MM.1S (cell line): ENCODE measurements at regions not wholly inside any gene's neighbourhood (a gene's known extent, or its start where the extent isn't known, plus 50 kb on each side); places are given as distances from the start of the nearest gene placed in this dataset.

Experiments
- DNase-seq: peaks from one replicate; pipeline ENCODE4 v3.0.0-alpha.2; 2015
- H2AFZ ChIP-seq: fragments of 300-600 bp; sonication (generic); 2 replicates; pipeline ENCODE4 v1.6.0; 2016; ENCODE audit warnings: antibody characterized with exemption, low read length
- H3F3A ChIP-seq: fragments of 300-600 bp; sonication (generic); 2 replicates; pipeline ENCODE4 v1.6.1; 2016; ENCODE audit warnings: mild to moderate bottlenecking, antibody characterized with exemption, low read length, moderate library complexity, mixed read lengths; ENCODE audit not compliant: insufficient read depth
- H3K27ac ChIP-seq: fragments of 300-600 bp; sonication (generic); 2 replicates; pipeline ENCODE4 v1.5.1; 2016; ENCODE audit warnings: mild to moderate bottlenecking, low read length
- H3K27me3 ChIP-seq: fragments of 300-600 bp; sonication (generic); replicated peaks from 2 replicates; pipeline ENCODE4 v1.6.0; 2016; ENCODE audit warnings: low read length; ENCODE audit not compliant: insufficient read depth
- H3K36me3 ChIP-seq: fragments of 300-600 bp; sonication (generic); replicated peaks from 2 replicates; pipeline ENCODE4 v1.6.1; 2016; ENCODE audit warnings: mild to moderate bottlenecking, low read length, mixed read lengths; ENCODE audit not compliant: insufficient read depth
- H3K4me1 ChIP-seq: fragments of 300-600 bp; sonication (generic); 2 replicates; pipeline ENCODE4 v1.6.1; 2016; ENCODE audit warnings: low read length, mixed read lengths
- H3K4me2 ChIP-seq: fragments of 300-600 bp; sonication (generic); 2 replicates; pipeline ENCODE4 v1.6.0; 2016; ENCODE audit warnings: low read depth, low read length
- H3K4me3 ChIP-seq: fragments of 300-600 bp; sonication (generic); 2 replicates; pipeline ENCODE4 v1.5.1; 2016; ENCODE audit warnings: low read length, mixed read lengths
- H3K79me2 ChIP-seq: fragments of 300-600 bp; sonication (generic); 2 replicates; pipeline ENCODE4 v1.6.1; 2016; ENCODE audit warnings: mixed run types, low read length, mixed read lengths
- H3K9ac ChIP-seq: fragments of 300-600 bp; sonication (generic); 2 replicates; pipeline ENCODE4 v1.6.1; 2016; ENCODE audit warnings: low read length, mixed read lengths
- H3K9me2 ChIP-seq: fragments of 300-600 bp; sonication (generic); replicated peaks from 2 replicates; pipeline ENCODE4 v1.6.1; 2016; ENCODE audit warnings: mild to moderate bottlenecking, low read length, mixed read lengths; ENCODE audit not compliant: insufficient read depth
- H3K9me3 ChIP-seq: fragments of 300-600 bp; sonication (generic); replicated peaks from 2 replicates; pipeline ENCODE4 v1.6.1; 2016; ENCODE audit warnings: mild to moderate bottlenecking, low read length, mixed read lengths; ENCODE audit not compliant: insufficient read depth
- H4K20me1 ChIP-seq: fragments of 300-600 bp; sonication (generic); 2 replicates; pipeline ENCODE4 v1.6.1; 2016; ENCODE audit warnings: mild to moderate bottlenecking, low read length, moderate library complexity, mixed read lengths; ENCODE audit not compliant: insufficient read depth
- CTCF ChIP-seq: fragments of 300-600 bp; sonication (generic); IDR thresholded peaks from 2 replicates; pipeline ENCODE4 v1.5.1; 2016; ENCODE audit warnings: antibody characterized with exemption, low read length, mixed read lengths
- EZH2 ChIP-seq: fragments of 300-600 bp; sonication (generic); optimal IDR thresholded peaks from 2 replicates; pipeline ENCODE3; 2017; ENCODE audit warnings: low read depth, mild to moderate bottlenecking, antibody characterized with exemption, low read length, mixed read lengths
- EZH2phosphoT487 ChIP-seq: fragments of 300-600 bp; sonication (generic); IDR thresholded peaks from 2 replicates; pipeline ENCODE4 v1.6.1; 2018; ENCODE audit warnings: antibody characterized with exemption, low read length

GRCh38 chr4:117224256-117224655 lies 138.9 kb upstream of the TRAM1L1 start:
- Histone ChIP-seq H3K79me2 (no peaks in the 10 kb centered on the region), H3K4me1 (no peaks in the 10 kb centered on the region), H2AFZ (no peak overlapping the region), H3K9me2 (no peaks in the 10 kb centered on the region), H4K20me1 (no peaks in the 10 kb centered on the region), H3K4me3 (no peak overlapping the region), H3K4me2 (no peak overlapping the region), H3F3A (no peaks in the 10 kb centered on the region), H3K27ac (no peak overlapping the region), H3K9ac (no peak overlapping the region), H3K27me3 (no peaks in the 10 kb centered on the region), H3K9me3 (no peaks in the 10 kb centered on the region), H3K36me3 (no peaks in the 10 kb centered on the region)
- no peak for DNase-seq
- TF ChIP-seq CTCF (no peak), EZH2phosphoT487 (no peak), EZH2 (no peak)

GRCh38 chr4:117225471-117225870 lies 140.1 kb upstream of the TRAM1L1 start:
- Histone ChIP-seq H2AFZ (no peak overlapping the region), H4K20me1 (no peaks in the 10 kb centered on the region), H3K27me3 (no peaks in the 10 kb centered on the region), H3K4me3 (no peak overlapping the region), H3K9me3 (no peaks in the 10 kb centered on the region), H3K4me1 (no peaks in the 10 kb centered on the region), H3K4me2 (no peak overlapping the region), H3K36me3 (no peaks in the 10 kb centered on the region), H3K9ac (no peak overlapping the region), H3K27ac (no peak overlapping the region), H3K9me2 (no peaks in the 10 kb centered on the region), H3K79me2 (no peaks in the 10 kb centered on the region), H3F3A (no peaks in the 10 kb centered on the region)
- DNase-seq = no peak
- TF ChIP-seq EZH2phosphoT487 (no peak), EZH2 (no peak), CTCF (no peak)

- Histone ChIP-seq H3K4me2 (no peak overlapping the region), H3K27ac (no peak overlapping the region)
Observed at GRCh38 chr4:117227925-117228324, 142.5 kb upstream of the TRAM1L1 start.

More at GRCh38 chr4:117227925-117228324, 142.5 kb upstream of the TRAM1L1 start:
- DNase-seq = no peak
- no peaks in the 10 kb centered on the region for H3K9me2 ChIP-seq
- no peak overlapping the region for H2AFZ ChIP-seq
- H3K27me3 ChIP-seq = no peaks in the 10 kb centered on the region
- no peak overlapping the region for H3K9ac ChIP-seq
- H3K9me3 ChIP-seq = no peaks in the 10 kb centered on the region
- H3F3A ChIP-seq = no peaks in the 10 kb centered on the region
- H3K4me1 ChIP-seq = no peaks in the 10 kb centered on the region
- H3K79me2 ChIP-seq = no peaks in the 10 kb centered on the region
- no peaks in the 10 kb centered on the region for H3K36me3 ChIP-seq
- H4K20me1 ChIP-seq = no peaks in the 10 kb centered on the region
- no peak for TF ChIP-seq EZH2phosphoT487
- TF ChIP-seq EZH2 = no peak
- no peak for TF ChIP-seq CTCF
- no peak overlapping the region for H3K4me3 ChIP-seq
